Activated naive CD4-positive, alpha-beta T cell treated with anti-CD3 and anti-CD28 coated beads for 36 hours (primary cell): ENCODE measurements at regions not wholly inside any gene's neighbourhood (a gene's known extent, or its start where the extent isn't known, plus 50 kb on each side); places are given as distances from the start of the nearest gene placed in this dataset.

Source experiments
- CTCF ChIA-PET: fragments of 350-600 bp; sonication (Branson Sonifier 250); formaldehyde crosslinking; loops from one replicate; lab custom pipeline; 2021; ENCODE audit warnings: antibody characterized with exemption; lab: Charles Lee
- DNase-seq: peaks from one replicate; pipeline ENCODE4 v3.0.0-alpha.2; 2020
- H3K27ac Mint-ChIP-seq: one replicate; pipeline ENCODE4 v1.8.0; 2021; ENCODE audit warnings: mild to moderate bottlenecking, mixed read lengths
- H3K27me3 Mint-ChIP-seq: one replicate; pipeline ENCODE4 v1.8.0; 2021; ENCODE audit warnings: low read depth, mixed read lengths
- H3K36me3 Mint-ChIP-seq: one replicate; pipeline ENCODE4 v1.8.0; 2021; ENCODE audit warnings: low read depth, mixed read lengths
- H3K4me1 Mint-ChIP-seq: one replicate; pipeline ENCODE4 v1.8.0; 2021; ENCODE audit warnings: low read depth, mixed read lengths
- H3K4me3 Mint-ChIP-seq: one replicate; pipeline ENCODE4 v1.8.0; 2021; ENCODE audit warnings: mild to moderate bottlenecking, moderate library complexity, mixed read lengths
- H3K9me3 Mint-ChIP-seq: one replicate; pipeline ENCODE4 v1.8.0; 2021; ENCODE audit warnings: mixed read lengths
- intact Hi-C: fragments of 100-400 bp; cut with micrococcal nuclease; formaldehyde crosslinking; loops from one replicate; pipeline ENCODE4 v1.15.1; 2023

GRCh38 chr1:4330805-4331766, 323.3 kb upstream of the AJAP1 start:
- no peak for DNase-seq
- peaks cover 10% of the 10 kb centered on the region for H3K27me3 Mint-ChIP-seq
- CTCF ChIA-PET = no interaction called here
- no peaks in the 10 kb centered on the region for H3K4me1 Mint-ChIP-seq
- intact Hi-C loops = no loop called here
- H3K4me3 Mint-ChIP-seq = no peak overlapping the region
- peaks cover 4% of the 10 kb centered on the region for H3K9me3 Mint-ChIP-seq
- H3K36me3 Mint-ChIP-seq = no peaks in the 10 kb centered on the region
- H3K27ac Mint-ChIP-seq = no peak overlapping the region

- no peak for DNase-seq
- intact Hi-C loops = no loop called here
- H3K27ac Mint-ChIP-seq = no peak overlapping the region
- H3K36me3 Mint-ChIP-seq = no peaks in the 10 kb centered on the region
- H3K9me3 Mint-ChIP-seq = peaks cover 8% of the 10 kb centered on the region
- CTCF ChIA-PET = no interaction called here
- no peak overlapping the region for H3K4me3 Mint-ChIP-seq
- H3K4me1 Mint-ChIP-seq = no peaks in the 10 kb centered on the region
- H3K27me3 Mint-ChIP-seq = peaks cover 8% of the 10 kb centered on the region
Measured at GRCh38 chr1:4331767-4332163, 322.6 kb upstream of the AJAP1 start.

- no peak for DNase-seq
- H3K27ac Mint-ChIP-seq = no peak overlapping the region
- H3K9me3 Mint-ChIP-seq = peaks cover 8% of the 10 kb centered on the region
- intact Hi-C loops = no loop called here
- CTCF ChIA-PET = no interaction called here
- no peaks in the 10 kb centered on the region for H3K27me3 Mint-ChIP-seq
- H3K4me3 Mint-ChIP-seq = no peak overlapping the region
- no peaks in the 10 kb centered on the region for H3K4me1 Mint-ChIP-seq
- no peaks in the 10 kb centered on the region for H3K36me3 Mint-ChIP-seq
Measured at GRCh38 chr1:4336507-4336906, 317.9 kb upstream of the AJAP1 start.

- DNase-seq = no peak
- Mint-ChIP-seq H3K9me3 (peaks cover 2% of the 10 kb centered on the region), H3K4me3 (no peak overlapping the region), H3K4me1 (no peaks in the 10 kb centered on the region), H3K27ac (no peak overlapping the region), H3K27me3 (peaks cover 3% of the 10 kb centered on the region), H3K36me3 (no peaks in the 10 kb centered on the region)
- CTCF ChIA-PET = interaction anchor here (0.6 kb wide), 1 partner anchor 920 kb away, joined by 3 read pairs; no protein-coding TSS in a partner anchor
- intact Hi-C loops = no loop called here
Measured at GRCh38 chr1:4341421-4341820, 313.0 kb upstream of the AJAP1 start.

- Mint-ChIP-seq H3K4me1 (no peaks in the 10 kb centered on the region), H3K9me3 (no peaks in the 10 kb centered on the region), H3K4me3 (no peak overlapping the region), H3K27ac (no peak overlapping the region), H3K27me3 (peaks cover 3% of the 10 kb centered on the region), H3K36me3 (no peaks in the 10 kb centered on the region)
- no peak for DNase-seq
- intact Hi-C loops = no loop called here
- CTCF ChIA-PET = no interaction called here
Measured at GRCh38 chr1:4344065-4344732, 310.2 kb upstream of the AJAP1 start.

GRCh38 chr1:4345094-4345493, 309.3 kb upstream of the AJAP1 start:
- H3K4me1 Mint-ChIP-seq = no peaks in the 10 kb centered on the region
- no peaks in the 10 kb centered on the region for H3K9me3 Mint-ChIP-seq
- no peak overlapping the region for H3K4me3 Mint-ChIP-seq
- intact Hi-C loops = no loop called here
- H3K27ac Mint-ChIP-seq = no peak overlapping the region
- CTCF ChIA-PET = no interaction called here
- peaks cover 5% of the 10 kb centered on the region for H3K27me3 Mint-ChIP-seq
- no peak for DNase-seq
- no peaks in the 10 kb centered on the region for H3K36me3 Mint-ChIP-seq

GRCh38 chr1:4346131-4346530, 308.3 kb upstream of the AJAP1 start:
- no peak for DNase-seq

GRCh38 chr1:4351453-4351852, 303.0 kb upstream of the AJAP1 start:
- CTCF ChIA-PET = no interaction called here
- H3K9me3 Mint-ChIP-seq = no peaks in the 10 kb centered on the region
- H3K4me3 Mint-ChIP-seq = no peak overlapping the region
- peaks cover 2% of the 10 kb centered on the region for H3K27me3 Mint-ChIP-seq
- no peak for DNase-seq
- intact Hi-C loops = no loop called here
- H3K36me3 Mint-ChIP-seq = no peaks in the 10 kb centered on the region
- no peaks in the 10 kb centered on the region for H3K4me1 Mint-ChIP-seq
- no peak overlapping the region for H3K27ac Mint-ChIP-seq

More at GRCh38 chr1:4346131-4346530, 308.3 kb upstream of the AJAP1 start:
- no peaks in the 10 kb centered on the region for H3K4me1 Mint-ChIP-seq
- CTCF ChIA-PET = no interaction called here
- H3K27me3 Mint-ChIP-seq = peaks cover 5% of the 10 kb centered on the region
- no peaks in the 10 kb centered on the region for H3K36me3 Mint-ChIP-seq
- no peak overlapping the region for H3K4me3 Mint-ChIP-seq
- no peaks in the 10 kb centered on the region for H3K9me3 Mint-ChIP-seq
- intact Hi-C loops = no loop called here
- no peak overlapping the region for H3K27ac Mint-ChIP-seq

- DNase-seq = no peak
- CTCF ChIA-PET = no interaction called here
- Mint-ChIP-seq H3K4me1 (no peaks in the 10 kb centered on the region), H3K27ac (no peak overlapping the region), H3K27me3 (peaks cover 2% of the 10 kb centered on the region), H3K36me3 (no peaks in the 10 kb centered on the region), H3K4me3 (no peak overlapping the region), H3K9me3 (no peaks in the 10 kb centered on the region)
- intact Hi-C loops = no loop called here
Measured at GRCh38 chr1:4353090-4353856, 301.1 kb upstream of the AJAP1 start.

GRCh38 chr1:4355839-4356238, 298.6 kb upstream of the AJAP1 start:
- DNase-seq = no peak
- no peaks in the 10 kb centered on the region for H3K27me3 Mint-ChIP-seq
- no peak overlapping the region for H3K4me3 Mint-ChIP-seq
- no peaks in the 10 kb centered on the region for H3K36me3 Mint-ChIP-seq
- intact Hi-C loops = no loop called here
- no peaks in the 10 kb centered on the region for H3K4me1 Mint-ChIP-seq
- H3K9me3 Mint-ChIP-seq = no peaks in the 10 kb centered on the region
- CTCF ChIA-PET = no interaction called here
- H3K27ac Mint-ChIP-seq = no peak overlapping the region

GRCh38 chr1:4362314-4363044, 291.9 kb upstream of the AJAP1 start:
- CTCF ChIA-PET = no interaction called here
- Mint-ChIP-seq H3K27me3 (peaks cover 6% of the 10 kb centered on the region), H3K4me1 (no peaks in the 10 kb centered on the region), H3K36me3 (no peaks in the 10 kb centered on the region), H3K9me3 (peaks cover 2% of the 10 kb centered on the region), H3K4me3 (no peak overlapping the region), H3K27ac (no peak overlapping the region)
- intact Hi-C loops = no loop called here
- DNase-seq = no peak

GRCh38 chr1:4366091-4366490, 288.3 kb upstream of the AJAP1 start:
- peaks cover 2% of the 10 kb centered on the region for H3K9me3 Mint-ChIP-seq
- H3K27ac Mint-ChIP-seq = no peak overlapping the region
- DNase-seq = no peak
- no peaks in the 10 kb centered on the region for H3K36me3 Mint-ChIP-seq
- H3K4me3 Mint-ChIP-seq = no peak overlapping the region
- peaks cover 6% of the 10 kb centered on the region for H3K27me3 Mint-ChIP-seq
- no peaks in the 10 kb centered on the region for H3K4me1 Mint-ChIP-seq
- intact Hi-C loops = no loop called here
- CTCF ChIA-PET = no interaction called here
